ENCODE measurements at regions not wholly inside any gene's neighbourhood (a gene's known extent, or its start where the extent isn't known, plus 50 kb on each side); places are given as distances from the start of the nearest gene placed in this dataset.

GRCh38 chr6:68447112-68447511, 188.0 kb upstream of the ADGRB3 start:
- 69 to 77% (median 72%) methylated on average over 4 of the region's 4 CpGs for WGBS, 4 donors
- Histone ChIP-seq H3K4me1 (replicated peaks in 1 of 2) (no peaks in the 10 kb centered on the region), H3K36me3 (replicated peaks in 1 of 2) (no peaks in the 10 kb centered on the region), H3K27ac (no peak overlapping the region), H3K4me3 (no peak overlapping the region), H3K9me3 (replicated peaks in 1 of 3) (no peaks in the 10 kb centered on the region), H3K27me3 (no peaks in the 10 kb centered on the region)
- no peak for DNase-seq
- intact Hi-C loops (cut with DNase I) = no loop called here
- TF ChIP-seq POLR2A (IDR thresholded peaks at IDR 0.05) (no peak), CTCF (IDR thresholded peaks at IDR 0.05) (no peak)

- intact Hi-C loops (cut with DNase I) = no loop called here
- Histone ChIP-seq H3K4me1 (replicated peaks in 1 of 2) (no peaks in the 10 kb centered on the region), H3K4me3 (no peak overlapping the region), H3K27me3 (no peaks in the 10 kb centered on the region), H3K36me3 (replicated peaks in 1 of 2) (no peaks in the 10 kb centered on the region), H3K9me3 (replicated peaks in 1 of 3) (no peaks in the 10 kb centered on the region), H3K27ac (no peak overlapping the region)
- no peak for DNase-seq
- TF ChIP-seq POLR2A (IDR thresholded peaks at IDR 0.05) (no peak), CTCF (IDR thresholded peaks at IDR 0.05) (no peak)
Measured at GRCh38 chr6:68445926-68446325, 189.2 kb upstream of the ADGRB3 start.

DNA sequence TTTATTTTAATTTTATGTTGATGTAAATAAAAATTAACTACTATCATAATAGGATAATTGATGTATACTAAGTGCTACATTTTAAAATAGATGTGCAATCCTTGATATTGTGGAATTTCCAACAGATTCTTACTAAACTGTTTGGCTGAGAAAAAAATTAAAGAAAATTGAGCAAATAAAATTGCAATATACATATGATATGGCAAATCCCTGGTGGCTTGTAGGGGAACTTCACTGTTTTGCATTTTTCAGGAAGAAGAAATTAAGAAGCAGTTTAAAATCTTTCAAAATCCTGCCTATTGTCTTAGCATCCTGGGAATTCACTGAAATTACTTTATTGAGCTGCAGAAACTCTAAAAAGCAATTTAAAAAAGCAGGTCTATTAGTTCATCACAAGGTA, 191.4 kb upstream of the ADGRB3 start:
- no peak for TF ChIP-seq CTCF (IDR thresholded peaks at IDR 0.05)
- no peak for TF ChIP-seq POLR2A (IDR thresholded peaks at IDR 0.05)
- intact Hi-C loops (cut with DNase I) = no loop called here
- H3K9me3 ChIP-seq (replicated peaks in 1 of 3) = no peaks in the 10 kb centered on the region
- H3K36me3 ChIP-seq (replicated peaks in 1 of 2) = no peaks in the 10 kb centered on the region
- no peaks in the 10 kb centered on the region for H3K4me1 ChIP-seq (replicated peaks in 1 of 2)
- no peak overlapping the region for H3K4me3 ChIP-seq
- H3K27ac ChIP-seq = no peak overlapping the region
- DNase-seq = no peak
- no peaks in the 10 kb centered on the region for H3K27me3 ChIP-seq

- Histone ChIP-seq H3K27ac (no peak overlapping the region), H3K4me3 (no peak overlapping the region), H3K4me1 (replicated peaks in 1 of 2) (no peaks in the 10 kb centered on the region), H3K36me3 (replicated peaks in 1 of 2) (no peaks in the 10 kb centered on the region), H3K27me3 (no peaks in the 10 kb centered on the region), H3K9me3 (replicated peaks in 1 of 3) (no peaks in the 10 kb centered on the region)
- intact Hi-C loops (cut with DNase I) = no loop called here
- no peak for DNase-seq
- TF ChIP-seq CTCF (IDR thresholded peaks at IDR 0.05) = no peak
- TF ChIP-seq POLR2A (IDR thresholded peaks at IDR 0.05) = no peak
Measured at GRCh38 chr6:68427630-68428029, 207.5 kb upstream of the ADGRB3 start.
